ENCODE measurements at regions not wholly inside any gene's neighbourhood (a gene's known extent, or its start where the extent isn't known, plus 50 kb on each side); places are given as distances from the start of the nearest gene placed in this dataset.

GRCh38 chr5:175317872-175318271 lies 126.1 kb downstream of the DRD1 start:
- no peak for TF ChIP-seq CTCF (IDR thresholded peaks at IDR 0.05)
- no peak for TF ChIP-seq POLR2A (IDR thresholded peaks at IDR 0.05)

All from heart left ventricle (tissue), 13 donors.